HCT116 (cell line): ENCODE measurements at regions not wholly inside any gene's neighbourhood (a gene's known extent, or its start where the extent isn't known, plus 50 kb on each side); places are given as distances from the start of the nearest gene placed in this dataset.

Experiments
- ATAC-seq: fragments of 200-7000 bp; cut with Tn5 transposase; 2 replicates; pipeline ENCODE4 v1.9.1; 2020; ENCODE audit warnings: mild to moderate bottlenecking, moderate library complexity
- BruUV-seq: library from RNA; stranded (reverse); fragments of 400-500 nt; replicated peaks from 2 replicates; lab custom pipeline; 2021; lab: Mats Ljungman, UMichigan
- CTCF ChIA-PET: fragments of 300-600 bp; sonication (Branson Sonifier 250); formaldehyde crosslinking; loops from one replicate; lab custom pipeline; 2021; ENCODE audit warnings: antibody characterized with exemption; lab: Charles Lee
- POLR2A ChIA-PET: fragments of 300-600, 350-600 bp; sonication (Branson Sonifier 250); formaldehyde crosslinking; loops from one replicate; lab custom pipeline; 2021; ENCODE audit warnings: antibody characterized with exemption; lab: Charles Lee
- RAD21 ChIA-PET, 2 experiments: fragments of 300-600 bp; sonication (Branson Sonifier 250); formaldehyde crosslinking; loops; one replicate each; lab custom pipeline; 2023; ENCODE audit warnings: low total read pairs in 2 of 2; ENCODE audit not compliant: uncharacterized antibody in 2 of 2, unreplicated experiment in 2 of 2, low non-redundant PET in 1 of 2; lab: Charles Lee
- DNase-seq: peaks from one replicate; pipeline ENCODE4 v3.0.0-alpha.2; 2010; ENCODE audit warnings: low read depth, low spot score
- H2AFZ ChIP-seq: fragments of 200-600 bp; shearing (Covaris generic), sonication (generic); 2 replicates; pipeline ENCODE4 v1.6.1; 2017; ENCODE audit warnings: low read depth, mixed run types, mixed read lengths, antibody characterized with exemption, low read length; ENCODE audit not compliant: poor library complexity, severe bottlenecking
- H3K27ac ChIP-seq: 2 replicates; pipeline ENCODE4 v1.5.1; 2012; ENCODE audit warnings: low read depth, low read length
- H3K27me3 ChIP-seq: fragments of 200-600 bp; sonication (generic); 2 replicates; pipeline ENCODE4 v1.6.1; 2016; ENCODE audit warnings: mixed run types, low read length, mixed read lengths; ENCODE audit not compliant: insufficient read depth
- H3K36me3 ChIP-seq, 2 experiments: fragments of 200-500 bp in 1 of 2; fragments of 200-600 bp in 1 of 2; sonication (Bioruptor generic) in 1 of 2; sonication (generic) in 1 of 2; 2 replicates each; pipeline versions ENCODE4 v1.5.1 to v1.6.1; 2014 to 2016; ENCODE audit warnings: low read length in 2 of 2, inconsistent platforms in 1 of 2, mixed read lengths in 1 of 2, mixed run types in 1 of 2; ENCODE audit not compliant: insufficient read depth in 2 of 2, control insufficient read depth in 1 of 2
- H3K4me1 ChIP-seq, 2 experiments: fragments of 200-600 bp in 1 of 2; sonication (generic) in 1 of 2; 2 replicates each; pipeline versions ENCODE4 v1.5.1 to v1.6.1; 2012 to 2017; ENCODE audit warnings: low read length in 2 of 2, inconsistent platforms in 1 of 2, mild to moderate bottlenecking in 1 of 2, mixed read lengths in 1 of 2, mixed run types in 1 of 2, moderate library complexity in 1 of 2; ENCODE audit not compliant: insufficient read depth in 2 of 2, control insufficient read depth in 1 of 2
- H3K4me2 ChIP-seq: fragments of 200-600 bp; sonication (generic); 2 replicates; pipeline ENCODE4 v1.6.1; 2017; ENCODE audit warnings: mixed run types, low read length, mixed read lengths
- H3K4me3 ChIP-seq, 2 experiments: fragments of 200-600 bp in 1 of 2; sonication (generic) in 1 of 2; replicated peaks in 1 of 2; 2 replicates each; pipeline ENCODE4 v1.5.1; 2011 to 2016; ENCODE audit warnings: low read length in 2 of 2, control low read depth in 1 of 2, low read depth in 1 of 2, mild to moderate bottlenecking in 1 of 2, mixed read lengths in 1 of 2, mixed run types in 1 of 2
- H3K79me2 ChIP-seq: fragments of 200-600 bp; sonication (generic); 2 replicates; pipeline ENCODE4 v1.6.1; 2017; ENCODE audit warnings: mild to moderate bottlenecking, mixed run types, low read length, moderate library complexity, mixed read lengths; ENCODE audit not compliant: insufficient read depth
- H3K9ac ChIP-seq: fragments of 200-600 bp; sonication (generic); 2 replicates; pipeline ENCODE4 v1.6.1; 2016; ENCODE audit warnings: low read length, mixed read lengths
- H3K9me2 ChIP-seq: fragments of 200-600 bp; sonication (generic), shearing (Covaris generic); 2 replicates; pipeline ENCODE4 v1.6.1; 2017; ENCODE audit warnings: mixed run types, mild to moderate bottlenecking, moderate library complexity; ENCODE audit not compliant: insufficient read depth
- H3K9me3 ChIP-seq, 2 experiments: fragments of 200-500 bp in 1 of 2; fragments of 200-600 bp in 1 of 2; sonication (Bioruptor generic) in 1 of 2; sonication (generic) in 1 of 2; 2 replicates each; pipeline ENCODE4 v1.6.1; 2014 to 2017; ENCODE audit warnings: low read length in 2 of 2, mixed read lengths in 2 of 2, inconsistent platforms in 1 of 2, low read depth in 1 of 2, mild to moderate bottlenecking in 1 of 2, mixed run types in 1 of 2, moderate library complexity in 1 of 2; ENCODE audit not compliant: control insufficient read depth in 1 of 2, insufficient read depth in 1 of 2
- H4K20me1 ChIP-seq: fragments of 200-600 bp; sonication (generic), shearing (Covaris generic); 2 replicates; pipeline ENCODE4 v1.6.1; 2017; ENCODE audit warnings: mixed run types, mild to moderate bottlenecking, moderate library complexity; ENCODE audit not compliant: insufficient read depth
- CBX3 ChIP-seq: IDR thresholded peaks from 2 replicates; pipeline ENCODE4 v1.6.1; 2012; ENCODE audit warnings: low read depth
- CEBPB ChIP-seq: IDR thresholded peaks from 2 replicates; pipeline ENCODE4 v1.6.1; 2012; ENCODE audit warnings: low read depth
- EGR1 ChIP-seq: IDR thresholded peaks from 2 replicates; pipeline ENCODE4 v1.6.1; 2012; ENCODE audit warnings: low read depth
- ELF1 ChIP-seq: IDR thresholded peaks from 2 replicates; pipeline ENCODE4 v1.6.1; 2012; ENCODE audit warnings: low read depth, borderline replicate concordance
- EZH2phosphoT487 ChIP-seq: fragments of 200-600 bp; IDR thresholded peaks from 2 replicates; pipeline ENCODE4 v1.6.1; 2018; ENCODE audit warnings: antibody characterized with exemption, borderline replicate concordance
- JUND ChIP-seq: IDR thresholded peaks from 2 replicates; pipeline ENCODE4 v1.6.1; 2012
- POLR2A ChIP-seq: IDR thresholded peaks from 2 replicates; pipeline ENCODE4 v1.7.0; 2011; ENCODE audit warnings: borderline replicate concordance; ENCODE audit not compliant: insufficient read depth, insufficient read length; ENCODE audit errors: extremely low read depth
- RAD21 ChIP-seq: IDR thresholded peaks from 2 replicates; pipeline ENCODE4 v1.6.1; 2012; ENCODE audit warnings: low read depth, mild to moderate bottlenecking
- SIN3A ChIP-seq: IDR thresholded peaks from 2 replicates; pipeline ENCODE4 v1.6.1; 2012; ENCODE audit warnings: low read depth
- SRF ChIP-seq: IDR thresholded peaks from 2 replicates; pipeline ENCODE4 v1.6.1; 2012; ENCODE audit warnings: low read depth
- YY1 ChIP-seq: IDR thresholded peaks from 2 replicates; pipeline ENCODE4 v1.6.1; 2011; ENCODE audit warnings: low read length, low read depth, moderate library complexity, mild to moderate bottlenecking; ENCODE audit not compliant: insufficient replicate concordance; ENCODE audit errors: extremely low read depth
- ZFX ChIP-seq: fragments of 450-650 bp; IDR thresholded peaks from 2 replicates; pipeline ENCODE4 v1.6.1; 2017
- ZNF274 ChIP-seq: fragments of 200-500 bp; sonication (Bioruptor generic); IDR thresholded peaks from 2 replicates; pipeline ENCODE4 v1.6.1; 2014; ENCODE audit warnings: mild to moderate bottlenecking, low read depth, low read length, inconsistent platforms
- intact Hi-C: fragments of 100-400 bp; cut with micrococcal nuclease; formaldehyde crosslinking; loops from 2 replicates; pipeline ENCODE4 v1.10.0; 2022
- TF ChIP-seq, protein P1 (sequence below): IDR thresholded peaks from 2 replicates; pipeline ENCODE4 v1.6.1; 2012
- TF ChIP-seq, protein P2 (sequence below): IDR thresholded peaks from 2 replicates; pipeline ENCODE4 v1.6.1; 2012; ENCODE audit warnings: low read depth

GRCh38 chr14:85242666-85243065, 287.3 kb upstream of the FLRT2 start:
- Histone ChIP-seq H3K4me3 (no peak overlapping the region), H3K79me2 (no peaks in the 10 kb centered on the region), H3K4me2 (no peak overlapping the region), H2AFZ (no peak overlapping the region), H3K9ac (no peak overlapping the region), H3K4me1 (no peaks in the 10 kb centered on the region), H3K36me3 (no peaks in the 10 kb centered on the region), H3K9me2 (no peaks in the 10 kb centered on the region), H3K27me3 (no peaks in the 10 kb centered on the region), H3K27ac (no peak overlapping the region), H4K20me1 (no peaks in the 10 kb centered on the region), H3K9me3 (peaks cover 6 to 14% of the 10 kb centered on the region in 2 experiments; a peak in 2 of 4 replicates)
- DNase-seq, result no peak
- no TSS peak for BruUV-seq
- CTCF ChIA-PET, result no interaction called here
- intact Hi-C loops, result no loop called here
- POLR2A ChIA-PET, result no interaction called here
- ATAC-seq, result no peak
- no peak for TF ChIP-seq SIN3A
- TF ChIP-seq POLR2A, result no peak
- TF ChIP-seq EZH2phosphoT487, result no peak
- no peak for TF ChIP-seq ELF1
- TF ChIP-seq SRF, result no peak
- TF ChIP-seq CBX3, result no peak
- no peak for TF ChIP-seq ZNF274
- TF ChIP-seq, protein P1, sequence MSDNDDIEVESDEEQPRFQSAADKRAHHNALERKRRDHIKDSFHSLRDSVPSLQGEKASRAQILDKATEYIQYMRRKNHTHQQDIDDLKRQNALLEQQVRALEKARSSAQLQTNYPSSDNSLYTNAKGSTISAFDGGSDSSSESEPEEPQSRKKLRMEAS, result no peak
- no peak for TF ChIP-seq CEBPB
- TF ChIP-seq, protein P2, sequence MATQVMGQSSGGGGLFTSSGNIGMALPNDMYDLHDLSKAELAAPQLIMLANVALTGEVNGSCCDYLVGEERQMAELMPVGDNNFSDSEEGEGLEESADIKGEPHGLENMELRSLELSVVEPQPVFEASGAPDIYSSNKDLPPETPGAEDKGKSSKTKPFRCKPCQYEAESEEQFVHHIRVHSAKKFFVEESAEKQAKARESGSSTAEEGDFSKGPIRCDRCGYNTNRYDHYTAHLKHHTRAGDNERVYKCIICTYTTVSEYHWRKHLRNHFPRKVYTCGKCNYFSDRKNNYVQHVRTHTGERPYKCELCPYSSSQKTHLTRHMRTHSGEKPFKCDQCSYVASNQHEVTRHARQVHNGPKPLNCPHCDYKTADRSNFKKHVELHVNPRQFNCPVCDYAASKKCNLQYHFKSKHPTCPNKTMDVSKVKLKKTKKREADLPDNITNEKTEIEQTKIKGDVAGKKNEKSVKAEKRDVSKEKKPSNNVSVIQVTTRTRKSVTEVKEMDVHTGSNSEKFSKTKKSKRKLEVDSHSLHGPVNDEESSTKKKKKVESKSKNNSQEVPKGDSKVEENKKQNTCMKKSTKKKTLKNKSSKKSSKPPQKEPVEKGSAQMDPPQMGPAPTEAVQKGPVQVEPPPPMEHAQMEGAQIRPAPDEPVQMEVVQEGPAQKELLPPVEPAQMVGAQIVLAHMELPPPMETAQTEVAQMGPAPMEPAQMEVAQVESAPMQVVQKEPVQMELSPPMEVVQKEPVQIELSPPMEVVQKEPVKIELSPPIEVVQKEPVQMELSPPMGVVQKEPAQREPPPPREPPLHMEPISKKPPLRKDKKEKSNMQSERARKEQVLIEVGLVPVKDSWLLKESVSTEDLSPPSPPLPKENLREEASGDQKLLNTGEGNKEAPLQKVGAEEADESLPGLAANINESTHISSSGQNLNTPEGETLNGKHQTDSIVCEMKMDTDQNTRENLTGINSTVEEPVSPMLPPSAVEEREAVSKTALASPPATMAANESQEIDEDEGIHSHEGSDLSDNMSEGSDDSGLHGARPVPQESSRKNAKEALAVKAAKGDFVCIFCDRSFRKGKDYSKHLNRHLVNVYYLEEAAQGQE, result no peak
- TF ChIP-seq EGR1, result no peak
- TF ChIP-seq ZFX, result no peak
- TF ChIP-seq JUND, result no peak
- TF ChIP-seq YY1, result no peak
- no peak for TF ChIP-seq RAD21
- RAD21 ChIA-PET, result no interaction called here
